Muscle of leg (tissue), 3 donors: ENCODE measurements at regions not wholly inside any gene's neighbourhood (a gene's known extent, or its start where the extent isn't known, plus 50 kb on each side); places are given as distances from the start of the nearest gene placed in this dataset.

Experiments
- DNase-seq: peaks from one replicate; pipeline ENCODE4 v3.0.0; 2013
- H3K27ac ChIP-seq: one replicate; pipeline ENCODE4 v1.5.1; 2013; ENCODE audit warnings: mild to moderate bottlenecking, low read length, control low read depth
- H3K27me3 ChIP-seq: one replicate; pipeline ENCODE4 v1.6.1; 2013; ENCODE audit warnings: low read length; ENCODE audit not compliant: control insufficient read depth, insufficient read depth
- H3K36me3 ChIP-seq: one replicate; pipeline ENCODE4 v1.6.1; 2013; ENCODE audit warnings: low read length; ENCODE audit not compliant: control insufficient read depth, insufficient read depth
- H3K4me1 ChIP-seq: one replicate; pipeline ENCODE4 v1.6.1; 2013; ENCODE audit warnings: low read length; ENCODE audit not compliant: control insufficient read depth, insufficient read depth
- H3K4me3 ChIP-seq: one replicate; pipeline ENCODE4 v1.5.1; 2013; ENCODE audit warnings: low read length, control low read depth
- H3K9me3 ChIP-seq: replicated peaks from 2 replicates; pipeline ENCODE4 v1.6.1; 2013; ENCODE audit warnings: low read depth, low read length; ENCODE audit not compliant: control insufficient read depth
- WGBS: methylation state at CpG from one replicate; pipeline ENCODE4 v1.1.5; 2013; ENCODE audit warnings: missing lambda C conversion rate; ENCODE audit not compliant: insufficient coverage; 5-methylcytosine and 5-hydroxymethylcytosine counted together

DNA sequence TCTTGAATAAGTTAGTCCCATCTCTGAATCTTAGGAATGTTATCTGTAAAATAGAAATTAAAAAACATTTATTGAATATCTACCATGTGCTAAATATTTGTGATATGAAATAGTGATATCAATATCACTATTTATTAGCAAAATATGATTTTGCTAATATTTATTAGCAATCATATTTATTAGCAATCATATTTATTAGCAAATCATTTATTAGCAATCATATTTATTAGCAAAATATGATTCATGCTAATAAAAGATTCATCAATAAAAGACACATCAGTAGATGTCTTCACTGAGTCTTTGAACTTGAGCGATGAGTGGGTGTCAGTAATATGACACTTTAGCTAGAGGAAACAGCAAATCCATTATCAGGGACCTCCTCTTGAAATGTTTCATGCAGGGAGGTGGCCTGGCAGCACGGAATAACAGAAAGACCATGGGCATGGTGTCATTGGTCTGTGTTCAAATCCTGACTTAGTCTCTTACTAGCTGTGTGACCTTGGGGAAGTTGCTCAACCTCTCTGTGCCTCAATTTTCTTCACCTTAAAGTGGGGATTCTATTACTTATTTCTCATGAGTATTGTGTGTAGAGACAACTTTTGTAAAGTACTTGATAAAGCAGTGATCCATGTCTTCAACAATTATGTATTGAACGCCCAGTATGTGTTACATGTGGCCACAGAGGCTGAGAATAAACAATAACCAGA, 456.2 kb upstream of the MEX3C start:
- no peaks in the 10 kb centered on the region for H3K9me3 ChIP-seq
- WGBS = 100% methylated on average over 1 of the region's 3 CpGs
- no peak overlapping the region for H3K27ac ChIP-seq
- H3K27me3 ChIP-seq = no peaks in the 10 kb centered on the region
- no peak overlapping the region for H3K4me3 ChIP-seq
- no peaks in the 10 kb centered on the region for H3K4me1 ChIP-seq
- no peaks in the 10 kb centered on the region for H3K36me3 ChIP-seq
- DNase-seq = no peak

DNA sequence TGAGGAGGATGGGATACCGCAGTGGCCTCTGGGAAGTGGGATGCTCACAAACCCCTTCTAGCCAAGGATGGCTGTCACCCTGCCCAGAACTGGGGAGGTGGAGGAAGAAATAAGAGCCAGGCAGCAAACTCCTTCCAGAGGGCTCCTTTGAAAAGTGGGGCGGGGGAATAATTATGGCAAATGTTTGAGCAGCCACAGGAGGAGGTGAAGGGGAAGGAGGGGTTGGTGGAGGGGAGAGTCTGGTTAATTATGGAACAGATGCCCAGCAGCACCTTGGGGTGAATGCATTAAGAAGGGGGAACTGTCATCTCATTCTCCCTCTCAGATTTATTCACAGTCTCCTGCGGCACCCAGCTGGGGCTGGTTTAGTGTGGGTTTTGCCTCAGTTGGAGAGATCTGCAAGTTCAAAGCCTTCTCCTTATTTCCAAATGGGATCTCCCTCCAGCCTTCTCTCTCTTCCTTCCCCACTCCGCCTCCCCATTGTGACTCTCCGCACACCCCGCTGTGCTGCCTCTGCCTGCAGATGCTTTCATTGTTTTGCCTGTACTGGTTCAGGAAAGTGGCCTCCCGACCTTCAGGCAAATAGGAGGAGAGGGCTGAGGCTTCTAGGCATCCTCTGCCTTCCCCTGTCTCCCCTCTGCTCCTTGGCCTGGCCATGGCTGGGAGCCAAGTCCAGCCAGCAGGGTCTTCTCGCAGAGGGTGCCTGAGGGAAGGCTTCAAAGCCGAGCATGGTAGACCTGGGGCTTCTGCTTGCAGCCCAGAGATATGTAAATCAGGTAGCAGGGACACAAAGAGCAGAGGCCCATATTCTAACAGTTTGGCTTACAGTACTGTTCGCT, 457.2 kb upstream of the MEX3C start:
- Histone ChIP-seq H3K27ac (no peak overlapping the region), H3K9me3 (no peaks in the 10 kb centered on the region), H3K27me3 (no peaks in the 10 kb centered on the region), H3K4me3 (no peak overlapping the region), H3K4me1 (no peaks in the 10 kb centered on the region), H3K36me3 (no peaks in the 10 kb centered on the region)
- DNase-seq = no peak
- 46% methylated on average over 6 of the region's 10 CpGs for WGBS

DNA sequence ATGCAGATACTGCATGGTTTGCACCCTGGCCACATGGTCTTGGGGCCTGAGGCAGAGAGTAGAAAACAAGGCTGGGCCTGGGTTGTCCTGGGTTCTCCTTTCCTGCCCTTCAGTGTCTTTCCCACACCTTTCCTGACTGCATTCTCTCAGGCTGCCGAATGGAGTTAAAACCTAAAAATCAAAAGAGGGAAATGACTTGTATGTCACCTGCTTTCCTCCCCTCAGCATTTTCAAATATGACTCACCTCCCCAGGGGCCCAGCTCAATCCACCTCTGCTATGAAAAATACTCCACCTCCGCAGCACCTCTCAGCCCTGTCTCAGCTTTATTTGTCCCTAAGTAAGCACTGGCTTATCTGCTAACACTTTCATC, 457.8 kb upstream of the MEX3C start:
- no peak for DNase-seq
- no peaks in the 10 kb centered on the region for H3K9me3 ChIP-seq
- 53% methylated on average over 2 of the region's 2 CpGs for WGBS
- H3K4me1 ChIP-seq = no peaks in the 10 kb centered on the region
- no peak overlapping the region for H3K4me3 ChIP-seq
- no peaks in the 10 kb centered on the region for H3K36me3 ChIP-seq
- H3K27me3 ChIP-seq = no peaks in the 10 kb centered on the region
- H3K27ac ChIP-seq = no peak overlapping the region

DNA sequence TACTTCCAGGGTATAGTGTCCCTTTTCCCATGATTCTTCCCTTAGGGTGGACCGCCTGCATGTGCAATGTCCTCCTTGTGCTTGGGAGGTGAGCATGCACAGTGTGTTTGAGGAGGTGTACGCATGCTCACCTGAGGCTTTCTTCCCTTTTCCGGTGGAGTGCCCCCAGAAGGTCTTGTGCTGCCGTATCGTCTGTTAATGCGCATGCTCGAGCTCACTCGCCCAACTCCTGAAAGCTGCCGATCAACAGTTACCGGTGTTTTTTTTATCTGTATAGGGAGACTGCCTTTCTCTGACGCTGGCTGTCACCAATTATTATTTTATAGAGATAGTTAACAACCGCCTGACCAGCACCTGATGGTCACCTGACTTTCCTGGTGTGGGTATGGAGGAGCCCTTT, 458.8 kb upstream of the MEX3C start:
- no peaks in the 10 kb centered on the region for H3K36me3 ChIP-seq
- no peaks in the 10 kb centered on the region for H3K9me3 ChIP-seq
- no peaks in the 10 kb centered on the region for H3K27me3 ChIP-seq
- 100% methylated on average over 1 of the region's 12 CpGs for WGBS
- H3K4me3 ChIP-seq = no peak overlapping the region
- no peak for DNase-seq
- H3K27ac ChIP-seq = no peak overlapping the region
- H3K4me1 ChIP-seq = no peaks in the 10 kb centered on the region

DNA sequence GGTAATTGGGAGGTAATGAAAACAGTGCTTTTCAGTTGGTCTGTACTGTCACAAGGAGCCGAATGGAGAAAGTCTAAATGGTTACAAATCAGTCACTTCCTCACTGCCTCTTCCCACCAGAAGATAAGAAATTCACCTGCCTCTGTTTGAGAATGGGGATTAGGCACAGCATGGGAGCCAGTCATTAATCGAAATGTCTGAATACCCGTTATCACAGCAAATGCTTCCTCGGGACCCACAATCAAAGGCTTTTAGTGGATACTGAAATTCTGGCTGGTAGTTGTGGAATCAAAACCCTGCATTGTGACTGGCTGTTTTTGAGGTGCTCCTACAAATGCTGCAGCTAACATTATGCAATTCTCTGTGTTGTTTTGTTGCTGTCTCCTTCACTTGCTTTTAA, 461.0 kb upstream of the MEX3C start:
- H3K27me3 ChIP-seq = no peaks in the 10 kb centered on the region
- H3K27ac ChIP-seq = no peak overlapping the region
- H3K4me1 ChIP-seq = no peaks in the 10 kb centered on the region
- no peak overlapping the region for H3K4me3 ChIP-seq
- 51% methylated on average over 3 of the region's 4 CpGs for WGBS
- DNase-seq = no peak
- no peaks in the 10 kb centered on the region for H3K36me3 ChIP-seq
- no peaks in the 10 kb centered on the region for H3K9me3 ChIP-seq

DNA sequence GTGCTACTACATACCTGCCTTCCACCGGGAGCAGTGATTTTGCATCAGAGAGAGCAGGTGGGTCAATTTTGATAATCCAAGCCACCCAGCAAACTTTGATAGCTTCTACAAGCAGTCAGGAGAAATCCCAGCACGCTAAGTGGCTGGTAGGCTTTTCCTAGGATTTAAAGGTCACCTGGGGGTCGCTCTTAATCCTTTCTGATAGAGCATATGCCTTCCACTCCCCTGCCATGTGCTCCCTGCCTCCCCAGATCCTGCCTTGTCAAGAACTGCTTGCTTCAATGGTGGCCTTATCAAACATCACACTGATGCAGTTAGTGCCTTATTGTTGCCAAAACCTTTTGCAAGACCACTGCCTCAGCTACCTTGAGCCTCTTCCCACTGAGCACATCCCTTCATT, 462.3 kb upstream of the MEX3C start:
- H3K36me3 ChIP-seq = no peaks in the 10 kb centered on the region
- H3K27me3 ChIP-seq = no peaks in the 10 kb centered on the region

DNA sequence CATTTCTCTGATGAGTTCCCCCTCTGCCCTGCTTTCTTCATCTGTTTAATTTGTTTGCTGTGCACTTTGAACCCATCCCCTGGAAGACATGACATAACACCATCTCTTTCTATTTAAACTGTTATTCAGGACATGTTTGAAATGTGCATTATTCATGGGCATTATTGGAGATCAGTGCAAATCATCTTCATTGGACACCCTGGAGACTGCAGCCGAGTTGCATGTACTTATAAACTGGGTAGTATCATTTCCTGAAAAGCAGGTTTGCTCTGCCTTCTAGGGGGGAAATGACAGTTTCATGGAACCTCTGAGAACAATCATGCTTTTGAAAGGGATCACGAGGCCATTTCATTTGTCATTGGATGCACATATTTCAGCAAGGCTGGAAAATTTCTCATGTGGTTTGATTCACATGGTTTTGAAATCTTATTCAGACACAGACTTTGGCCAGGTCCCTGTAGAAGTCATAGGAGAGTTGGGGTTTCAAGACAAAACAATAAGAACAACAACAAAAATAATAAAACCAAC, 462.8 kb upstream of the MEX3C start:
- Histone ChIP-seq H3K9me3 (no peaks in the 10 kb centered on the region), H3K4me1 (no peaks in the 10 kb centered on the region), H3K36me3 (no peaks in the 10 kb centered on the region), H3K27ac (no peak overlapping the region), H3K4me3 (no peak overlapping the region), H3K27me3 (no peaks in the 10 kb centered on the region)
- no peak for DNase-seq
- 22% methylated on average over 1 of the region's 2 CpGs for WGBS

More for the DNA sequence above, 462.3 kb upstream of the MEX3C start:
- WGBS = 71% methylated on average over 1 of the region's 3 CpGs
- Histone ChIP-seq H3K4me3 (no peak overlapping the region), H3K9me3 (no peaks in the 10 kb centered on the region), H3K4me1 (no peaks in the 10 kb centered on the region), H3K27ac (no peak overlapping the region)
- no peak for DNase-seq

DNA sequence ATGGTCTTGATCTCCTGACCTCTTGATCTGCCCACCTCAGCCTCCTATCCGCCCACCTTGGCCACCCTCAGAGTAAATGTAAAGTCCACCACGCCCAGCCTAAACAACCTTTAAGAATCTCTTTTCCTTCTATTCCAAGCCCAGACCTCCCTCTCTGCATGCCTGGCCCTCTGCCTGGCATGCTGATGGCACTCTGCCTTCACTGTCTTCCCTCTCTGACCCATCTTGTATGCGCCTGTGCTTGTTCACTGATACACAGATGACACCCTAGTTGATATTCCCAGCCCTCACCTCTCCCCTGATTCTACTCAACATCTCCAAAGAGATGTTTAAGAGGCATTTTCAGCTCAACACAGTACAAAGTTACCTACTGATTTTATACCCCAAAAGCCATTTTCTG, 466.8 kb upstream of the MEX3C start:
- H3K4me3 ChIP-seq = no peak overlapping the region
- DNase-seq = no peak
- no peak overlapping the region for H3K27ac ChIP-seq
- no peaks in the 10 kb centered on the region for H3K9me3 ChIP-seq
- H3K27me3 ChIP-seq = no peaks in the 10 kb centered on the region
- WGBS = 87% methylated on average over 3 of the region's 3 CpGs
- no peaks in the 10 kb centered on the region for H3K36me3 ChIP-seq
- H3K4me1 ChIP-seq = peaks cover 3% of the 10 kb centered on the region

DNA sequence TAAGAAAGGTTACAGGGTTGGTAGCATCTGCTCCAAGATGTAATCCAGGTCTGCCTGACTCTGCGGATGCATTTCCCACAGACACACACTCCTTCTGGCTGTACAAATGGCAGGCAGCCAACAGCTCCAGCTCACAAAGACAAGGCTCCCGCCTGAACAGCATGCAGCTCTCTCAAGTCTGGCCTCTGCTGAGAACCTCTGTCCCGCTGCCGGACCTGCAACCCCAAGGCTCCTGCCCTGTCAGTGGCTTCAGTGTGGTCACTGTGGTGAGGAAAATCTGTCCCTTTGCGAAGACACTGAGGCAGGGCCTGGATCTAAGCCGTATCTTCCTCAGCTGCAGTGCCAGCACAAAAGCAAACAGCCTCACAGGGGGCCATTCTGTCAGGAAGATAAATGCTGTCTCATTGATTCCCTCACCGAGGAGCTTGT, 469.3 kb upstream of the MEX3C start:
- no peak overlapping the region for H3K4me3 ChIP-seq
- 10% methylated on average over 5 of the region's 7 CpGs for WGBS
- H3K36me3 ChIP-seq = no peaks in the 10 kb centered on the region
- no peaks in the 10 kb centered on the region for H3K9me3 ChIP-seq
- peak; percentile 79 for DNase-seq
- H3K27me3 ChIP-seq = no peaks in the 10 kb centered on the region
- H3K27ac ChIP-seq = no peak overlapping the region
- peaks cover 3% of the 10 kb centered on the region for H3K4me1 ChIP-seq

DNA sequence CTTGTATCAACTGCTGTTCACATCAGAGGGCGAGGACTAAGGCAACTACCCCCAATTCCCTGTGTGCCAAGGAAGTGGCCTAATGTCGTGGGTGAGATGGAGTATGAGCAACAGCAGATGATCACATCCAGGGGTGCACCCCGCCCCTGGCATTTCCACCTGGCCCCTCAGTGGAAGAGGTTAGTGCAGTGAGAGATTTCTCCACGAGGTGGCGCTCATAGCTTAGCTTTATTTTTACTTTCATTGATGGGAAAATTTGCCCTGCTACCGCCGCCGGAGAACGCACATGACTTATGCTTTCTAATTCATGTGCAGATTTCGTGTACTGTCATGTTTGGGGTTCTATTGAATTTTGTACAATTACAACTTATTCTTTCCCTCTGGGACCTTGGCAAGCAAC, 470.6 kb upstream of the MEX3C start:
- H3K4me1 ChIP-seq = peaks cover 3% of the 10 kb centered on the region
- no peaks in the 10 kb centered on the region for H3K27me3 ChIP-seq
- no peak overlapping the region for H3K4me3 ChIP-seq
- H3K9me3 ChIP-seq = no peaks in the 10 kb centered on the region
- H3K27ac ChIP-seq = no peak overlapping the region
- H3K36me3 ChIP-seq = no peaks in the 10 kb centered on the region
- 0% methylated on average over 2 of the region's 10 CpGs for WGBS
- DNase-seq = peak; percentile 52
